Stimulated activated CD4-positive, alpha-beta T cell treated with anti-CD3 and anti-CD28 coated beads, Interleukin-4, amount 100 ng/mL, for 48 hours (primary cell): ENCODE measurements at regions not wholly inside any gene's neighbourhood (a gene's known extent, or its start where the extent isn't known, plus 50 kb on each side); places are given as distances from the start of the nearest gene placed in this dataset.

Experiments
- DNase-seq, 2 donors: peaks; one replicate each; pipeline ENCODE4 v3.0.0-alpha.2; 2020; ENCODE audit warnings: low read depth in 2 of 2

GRCh38 chr22:22395245-22395644 lies 113.3 kb downstream of the ZNF280B start:
- no peak for DNase-seq

- no peak for DNase-seq
Observed at GRCh38 chr22:22396741-22397291, 111.7 kb downstream of the ZNF280B start.

- no peak for DNase-seq
Observed at GRCh38 chr22:22397292-22397870, 111.2 kb downstream of the ZNF280B start.

- no peak for DNase-seq
Observed at GRCh38 chr22:22397875-22398524, 110.5 kb downstream of the ZNF280B start.

GRCh38 chr22:22398530-22399327 lies 109.8 kb downstream of the ZNF280B start:
- DNase-seq, result no peak

- DNase-seq, result no peak
Observed at GRCh38 chr22:22400099-22400498, 108.4 kb downstream of the ZNF280B start.

GRCh38 chr22:22400964-22401363 lies 107.6 kb downstream of the ZNF280B start:
- no peak for DNase-seq

- DNase-seq, result no peak
Observed at GRCh38 chr22:22401381-22401780, 107.2 kb downstream of the ZNF280B start.

- DNase-seq, result no peak
Observed at GRCh38 chr22:22403306-22403705, 105.2 kb downstream of the ZNF280B start.

GRCh38 chr22:22403771-22404170 lies 104.8 kb downstream of the ZNF280B start:
- DNase-seq, result no peak

- DNase-seq, result no peak
Observed at GRCh38 chr22:22404598-22405284, 103.8 kb downstream of the ZNF280B start.

GRCh38 chr22:22406445-22407027 lies 102.0 kb downstream of the ZNF280B start:
- no peak for DNase-seq

GRCh38 chr22:22407061-22407460 lies 101.5 kb downstream of the ZNF280B start:
- no peak for DNase-seq

- no peak for DNase-seq
Observed at GRCh38 chr22:22408269-22408668, 100.3 kb downstream of the ZNF280B start.

- DNase-seq, result no peak
Observed at GRCh38 chr22:22408731-22409696, 99.5 kb downstream of the ZNF280B start.

- no peak for DNase-seq
Observed at GRCh38 chr22:22410121-22410520, 98.4 kb downstream of the ZNF280B start.

GRCh38 chr22:22410677-22411076 lies 97.9 kb downstream of the ZNF280B start:
- DNase-seq, result no peak

GRCh38 chr22:22414266-22414665 lies 94.3 kb downstream of the ZNF280B start:
- no peak for DNase-seq

- no peak for DNase-seq
Observed at GRCh38 chr22:22417495-22418162, 90.9 kb downstream of the ZNF280B start.

GRCh38 chr22:22418163-22418549 lies 90.4 kb downstream of the ZNF280B start:
- no peak for DNase-seq
